ENCODE measurements at regions not wholly inside any gene's neighbourhood (a gene's known extent, or its start where the extent isn't known, plus 50 kb on each side); places are given as distances from the start of the nearest gene placed in this dataset.

GRCh38 chr3:180747805-180748361, 68.6 kb upstream of the CCDC39 start:
- TF ChIP-seq POLR2A (IDR thresholded peaks at IDR 0.05) (no peak), CTCF (IDR thresholded peaks at IDR 0.05) (no peak), POLR2AphosphoS5 (IDR thresholded peaks at IDR 0.05) (no peak)
